ENCODE measurements at regions not wholly inside any gene's neighbourhood (a gene's known extent, or its start where the extent isn't known, plus 50 kb on each side); places are given as distances from the start of the nearest gene placed in this dataset.

DNA sequence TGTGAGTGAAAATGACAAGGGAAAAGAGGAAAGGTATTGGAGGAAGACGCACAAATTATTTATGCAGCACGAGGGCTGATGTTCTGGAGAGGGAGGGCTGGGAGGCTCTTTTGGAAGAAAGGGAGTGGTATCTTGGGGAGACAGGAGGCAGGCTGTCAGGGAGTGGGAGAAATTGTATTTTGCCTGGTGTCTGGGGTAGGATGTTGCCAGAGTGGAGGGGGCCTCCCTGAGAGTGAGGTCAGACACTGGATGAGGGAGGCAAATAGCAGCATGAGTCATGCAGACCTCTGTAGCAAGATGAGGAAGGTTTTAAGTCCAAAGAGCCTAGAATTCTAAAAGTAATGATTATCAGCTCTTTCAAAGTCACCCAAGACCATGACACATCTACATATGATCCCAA is 158.0 kb downstream of the DMRT2 start:
- H3K9ac ChIP-seq (ENCODE audit: low read length), result no peak overlapping the region

GRCh38 chr9:1210954-1211353 is 160.8 kb downstream of the DMRT2 start:
- Histone ChIP-seq H3K9me3 (ENCODE audit: low read length) (no peaks in the 10 kb centered on the region), H3K9me2 (ENCODE audit: low read depth, low read length) (no peaks in the 10 kb centered on the region), H3K36me3 (ENCODE audit: insufficient read depth, low read length) (no peaks in the 10 kb centered on the region), H3K9ac (ENCODE audit: low read length) (no peak overlapping the region), H3K27ac (ENCODE audit: low read depth, low read length, poor library complexity, severe bottlenecking) (no peak overlapping the region), H3K4me1 (ENCODE audit: insufficient read depth, low read length, severe bottlenecking) (no peaks in the 10 kb centered on the region), H4K20me1 (ENCODE audit: insufficient read depth, low read length) (no peaks in the 10 kb centered on the region), H2AFZ (ENCODE audit: low read length) (no peak overlapping the region), H3K27me3 (ENCODE audit: insufficient read depth, low read length) (no peaks in the 10 kb centered on the region), H3K4me2 (ENCODE audit: low read length) (no peak overlapping the region), H3K79me2 (ENCODE audit: insufficient read depth, low read length) (no peaks in the 10 kb centered on the region), H3F3A (ENCODE audit: insufficient read depth, low read length) (no peaks in the 10 kb centered on the region), H3K4me3 (ENCODE audit: low read depth, low read length, poor library complexity, severe bottlenecking) (no peak overlapping the region)
- TF ChIP-seq, protein P1, sequence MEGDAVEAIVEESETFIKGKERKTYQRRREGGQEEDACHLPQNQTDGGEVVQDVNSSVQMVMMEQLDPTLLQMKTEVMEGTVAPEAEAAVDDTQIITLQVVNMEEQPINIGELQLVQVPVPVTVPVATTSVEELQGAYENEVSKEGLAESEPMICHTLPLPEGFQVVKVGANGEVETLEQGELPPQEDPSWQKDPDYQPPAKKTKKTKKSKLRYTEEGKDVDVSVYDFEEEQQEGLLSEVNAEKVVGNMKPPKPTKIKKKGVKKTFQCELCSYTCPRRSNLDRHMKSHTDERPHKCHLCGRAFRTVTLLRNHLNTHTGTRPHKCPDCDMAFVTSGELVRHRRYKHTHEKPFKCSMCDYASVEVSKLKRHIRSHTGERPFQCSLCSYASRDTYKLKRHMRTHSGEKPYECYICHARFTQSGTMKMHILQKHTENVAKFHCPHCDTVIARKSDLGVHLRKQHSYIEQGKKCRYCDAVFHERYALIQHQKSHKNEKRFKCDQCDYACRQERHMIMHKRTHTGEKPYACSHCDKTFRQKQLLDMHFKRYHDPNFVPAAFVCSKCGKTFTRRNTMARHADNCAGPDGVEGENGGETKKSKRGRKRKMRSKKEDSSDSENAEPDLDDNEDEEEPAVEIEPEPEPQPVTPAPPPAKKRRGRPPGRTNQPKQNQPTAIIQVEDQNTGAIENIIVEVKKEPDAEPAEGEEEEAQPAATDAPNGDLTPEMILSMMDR (IDR thresholded peaks at IDR 0.05; ENCODE audit: low read length), result no peak
- no peak for TF ChIP-seq EZH2 (IDR thresholded peaks at IDR 0.05; ENCODE audit: borderline replicate concordance, low read length)

More for the DNA sequence above, 158.0 kb downstream of the DMRT2 start:
- Histone ChIP-seq H3K4me3 (ENCODE audit: low read depth, low read length, poor library complexity, severe bottlenecking) (no peak overlapping the region), H3F3A (ENCODE audit: insufficient read depth, low read length) (no peaks in the 10 kb centered on the region), H3K9me3 (ENCODE audit: low read length) (no peaks in the 10 kb centered on the region), H3K36me3 (ENCODE audit: insufficient read depth, low read length) (no peaks in the 10 kb centered on the region), H3K4me1 (ENCODE audit: insufficient read depth, low read length, severe bottlenecking) (no peaks in the 10 kb centered on the region), H3K9me2 (ENCODE audit: low read depth, low read length) (no peaks in the 10 kb centered on the region), H4K20me1 (ENCODE audit: insufficient read depth, low read length) (no peaks in the 10 kb centered on the region), H2AFZ (ENCODE audit: low read length) (no peak overlapping the region), H3K27ac (ENCODE audit: low read depth, low read length, poor library complexity, severe bottlenecking) (no peak overlapping the region), H3K27me3 (ENCODE audit: insufficient read depth, low read length) (no peaks in the 10 kb centered on the region), H3K4me2 (ENCODE audit: low read length) (no peak overlapping the region), H3K79me2 (ENCODE audit: insufficient read depth, low read length) (no peaks in the 10 kb centered on the region)
- TF ChIP-seq, protein P1 (IDR thresholded peaks at IDR 0.05; ENCODE audit: low read length), result no peak
- no peak for TF ChIP-seq EZH2 (IDR thresholded peaks at IDR 0.05; ENCODE audit: borderline replicate concordance, low read length)

DNA sequence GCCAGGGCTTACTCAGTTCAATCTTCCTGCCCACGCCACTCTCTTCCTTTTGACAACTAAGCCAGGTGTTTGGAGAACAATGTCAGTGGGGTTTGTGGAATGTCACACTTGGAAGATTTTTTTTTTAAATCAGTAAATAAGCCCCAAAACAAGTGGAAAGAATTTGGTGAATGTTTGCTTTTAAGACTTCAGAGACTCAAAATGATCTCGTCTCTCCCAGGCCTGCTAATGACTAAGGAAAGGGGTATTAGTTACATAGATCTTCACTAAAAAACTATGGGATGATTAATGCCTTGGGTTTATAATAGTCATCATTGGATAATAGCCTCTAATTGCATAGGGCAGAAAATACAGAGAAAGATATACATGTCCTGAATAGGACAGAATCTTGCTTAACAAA is 166.4 kb downstream of the DMRT2 start:
- Histone ChIP-seq H3F3A (ENCODE audit: insufficient read depth, low read length) (no peaks in the 10 kb centered on the region), H3K27ac (ENCODE audit: low read depth, low read length, poor library complexity, severe bottlenecking) (no peak overlapping the region), H3K27me3 (ENCODE audit: insufficient read depth, low read length) (no peaks in the 10 kb centered on the region), H3K79me2 (ENCODE audit: insufficient read depth, low read length) (no peaks in the 10 kb centered on the region), H3K9me3 (ENCODE audit: low read length) (no peaks in the 10 kb centered on the region), H3K4me1 (ENCODE audit: insufficient read depth, low read length, severe bottlenecking) (no peaks in the 10 kb centered on the region), H3K4me3 (ENCODE audit: low read depth, low read length, poor library complexity, severe bottlenecking) (no peak overlapping the region), H3K36me3 (ENCODE audit: insufficient read depth, low read length) (no peaks in the 10 kb centered on the region), H4K20me1 (ENCODE audit: insufficient read depth, low read length) (no peaks in the 10 kb centered on the region), H2AFZ (ENCODE audit: low read length) (no peak overlapping the region), H3K4me2 (ENCODE audit: low read length) (no peak overlapping the region), H3K9ac (ENCODE audit: low read length) (no peak overlapping the region), H3K9me2 (ENCODE audit: low read depth, low read length) (no peaks in the 10 kb centered on the region)
- TF ChIP-seq, protein P1 (IDR thresholded peaks at IDR 0.05; ENCODE audit: low read length), result no peak
- no peak for TF ChIP-seq EZH2 (IDR thresholded peaks at IDR 0.05; ENCODE audit: borderline replicate concordance, low read length)

All from OCI-LY1 (cell line).